Sciatic nerve (tissue), 2 donors: ENCODE measurements at regions not wholly inside any gene's neighbourhood (a gene's known extent, or its start where the extent isn't known, plus 50 kb on each side); places are given as distances from the start of the nearest gene placed in this dataset.

Experiments
- ATAC-seq: fragments of 200-7000 bp; cut with Tn5 transposase; one replicate; pipeline ENCODE4 v1.9.1; 2020; ENCODE audit warnings: mild to moderate bottlenecking, moderate library complexity
- DNase-seq: peaks from one replicate; pipeline ENCODE4 v3.0.0-alpha.2; 2020; ENCODE audit warnings: low spot score
- intact Hi-C: fragments of 100-400 bp; cut with DNase I; formaldehyde crosslinking; loops from one replicate; pipeline ENCODE4 v1.14.2; 2022
- donor health status: DM: no; HTN: no; CAD: no.
- donor health status: DM: no; HTN: no; CAD: no.

DNA sequence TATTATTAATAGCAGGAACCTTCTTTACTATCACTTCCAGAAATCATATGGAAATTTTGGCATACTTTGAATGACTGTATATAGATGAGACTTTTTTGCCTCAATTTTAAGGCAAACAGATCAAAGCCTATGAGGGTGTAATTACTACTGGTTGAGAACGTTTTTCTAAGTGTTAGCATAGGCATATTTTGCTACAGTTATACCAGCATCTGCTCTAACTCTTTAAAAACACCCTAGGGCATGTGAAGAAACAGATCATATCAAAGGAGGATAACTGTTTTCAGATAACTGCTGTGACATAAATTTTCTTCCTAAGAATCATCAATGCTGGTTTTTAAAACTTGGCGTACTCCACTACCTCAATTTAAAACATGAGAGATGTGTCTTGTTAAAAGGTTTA, 1155.3 kb downstream of the FSTL5 start:
- intact Hi-C loops, result no loop called here
- ATAC-seq, result no peak

GRCh38 chr4:161010227-161010626, 1153.6 kb downstream of the FSTL5 start:
- ATAC-seq, result no peak
- DNase-seq, result no peak
- intact Hi-C loops, result no loop called here

More for the DNA sequence above, 1155.3 kb downstream of the FSTL5 start:
- DNase-seq, result no peak
